Sigmoid colon (tissue), 3 donors: ENCODE measurements at regions not wholly inside any gene's neighbourhood (a gene's known extent, or its start where the extent isn't known, plus 50 kb on each side); places are given as distances from the start of the nearest gene placed in this dataset.
"Not testable (repeated sequence)": the region's sequence is repeated elsewhere in the genome, so short reads cannot be mapped to it uniquely, and the experiment has no call there.

ENCODE experiments used
- CTCF ChIP-seq, 4 experiments: fragments of 450-650 bp in 3 of 4; fragments of 200-600 bp in 1 of 4; IDR thresholded peaks; one replicate each; pipeline ENCODE4 v1.5.1; 2016 to 2019; ENCODE audit warnings: antibody characterized with exemption in 4 of 4, mild to moderate bottlenecking in 3 of 4, moderate library complexity in 2 of 4
- POLR2A ChIP-seq, 2 donors: fragments of 450-650 bp; IDR thresholded peaks; one replicate each; pipeline ENCODE4 v1.6.1; 2016; ENCODE audit warnings: antibody characterized with exemption in 2 of 2, mild to moderate bottlenecking in 2 of 2, moderate library complexity in 2 of 2

- TF ChIP-seq POLR2A, CTCF (IDR thresholded peaks at IDR 0.05): not testable (repeated sequence)
These were observed 147.5 kb upstream of the C1QTNF3 start for GRCh38 chr5:34190466-34190865.
